Brain microvascular endothelial cell (primary cell): ENCODE measurements at regions not wholly inside any gene's neighbourhood (a gene's known extent, or its start where the extent isn't known, plus 50 kb on each side); places are given as distances from the start of the nearest gene placed in this dataset.

ENCODE experiments used
- DNase-seq: peaks from one replicate; pipeline ENCODE4 v3.0.0-alpha.2; 2020
- H3K27ac ChIP-seq: fragments of 250-450 bp; sonication (Bioruptor Pico); 2 replicates; pipeline ENCODE4 v1.5.1; 2020; ENCODE audit warnings: mild to moderate bottlenecking, moderate library complexity
- H3K27me3 ChIP-seq: fragments of 250-450 bp; sonication (Bioruptor Pico); replicated peaks from 2 replicates; pipeline ENCODE4 v1.5.1; 2020; ENCODE audit warnings: mild to moderate bottlenecking
- H3K36me3 ChIP-seq: fragments of 250-450 bp; sonication (Bioruptor Pico); replicated peaks from 2 replicates; pipeline ENCODE4 v1.5.1; 2020; ENCODE audit warnings: mild to moderate bottlenecking
- H3K4me3 ChIP-seq: 2 replicates; pipeline ENCODE4 v1.5.1; 2011; ENCODE audit warnings: low read depth, mild to moderate bottlenecking, control low read depth, low read length, moderate library complexity
- CTCF ChIP-seq: IDR thresholded peaks from 2 replicates; pipeline ENCODE4 v1.5.1; 2011; ENCODE audit warnings: low read depth, mild to moderate bottlenecking, moderate library complexity, low read length, control low read depth, inconsistent platforms; ENCODE audit errors: missing control alignments
- in situ Hi-C: cut with HindIII; loops from 2 replicates; pipeline ENCODE4 v1.10.0; 2017; ENCODE audit warnings: low sequenced_read_pairs, low pct_ligation_motif_present

- no peak for TF ChIP-seq CTCF
- no peaks in the 10 kb centered on the region for H3K36me3 ChIP-seq
- DNase-seq: no peak
- H3K27me3 ChIP-seq: no peaks in the 10 kb centered on the region
- no peak overlapping the region for H3K4me3 ChIP-seq
- in situ Hi-C loops: no loop called here
- no peak overlapping the region for H3K27ac ChIP-seq
Observed at GRCh38 chr7:43018446-43018845, 86.3 kb downstream of the MRPL32 start.

DNA sequence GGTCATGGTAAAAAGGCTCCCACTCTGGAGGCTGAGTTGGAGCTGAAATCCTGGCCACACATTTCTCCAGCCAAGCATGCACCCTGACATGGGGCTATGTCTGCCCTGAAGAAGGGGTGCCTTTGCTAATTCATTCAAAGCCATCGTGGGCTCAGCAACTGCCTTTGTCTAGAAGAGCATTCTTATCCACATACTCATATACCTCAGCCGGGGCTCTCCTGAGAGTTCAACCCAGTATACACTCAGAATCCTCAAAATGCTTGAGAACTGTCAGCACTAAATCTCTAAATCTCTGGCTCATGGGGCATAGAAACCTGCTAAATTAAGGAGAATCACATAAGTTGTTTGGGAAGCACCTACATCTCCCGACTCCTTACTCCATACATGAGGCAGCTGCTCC is 89.3 kb downstream of the MRPL32 start:
- Histone ChIP-seq H3K27me3 (no peaks in the 10 kb centered on the region), H3K27ac (no peak overlapping the region), H3K36me3 (no peaks in the 10 kb centered on the region), H3K4me3 (no peak overlapping the region)
- no peak for TF ChIP-seq CTCF
- DNase-seq: peak; percentile 12
- in situ Hi-C loops: no loop called here

GRCh38 chr7:43022008-43022407 is 89.8 kb downstream of the MRPL32 start:
- in situ Hi-C loops: no loop called here
- H3K36me3 ChIP-seq: no peaks in the 10 kb centered on the region
- no peak for TF ChIP-seq CTCF

DNA sequence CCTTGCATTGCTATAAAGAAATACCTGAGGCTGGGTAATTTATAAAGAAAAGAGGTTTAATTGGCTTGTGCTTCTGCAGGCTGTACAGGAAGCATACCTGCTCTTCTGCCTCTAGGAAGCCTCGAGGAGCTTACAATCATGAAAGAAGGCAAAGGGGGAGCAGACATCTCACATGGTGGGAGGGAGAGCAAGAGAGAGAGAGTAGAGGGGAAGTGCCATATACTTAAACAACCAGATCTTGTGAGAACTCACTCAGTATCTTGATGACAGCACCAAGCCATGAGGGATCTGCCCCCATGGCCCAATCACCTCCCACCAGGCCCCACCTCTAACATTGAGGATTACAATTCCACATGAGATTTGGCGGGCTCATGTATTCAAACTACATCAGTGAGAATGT is 79.1 kb upstream of the HECW1 start:
- no peak for TF ChIP-seq CTCF
- no peak overlapping the region for H3K27ac ChIP-seq
- H3K27me3 ChIP-seq: no peaks in the 10 kb centered on the region
- in situ Hi-C loops: no loop called here
- no peak overlapping the region for H3K4me3 ChIP-seq
- H3K36me3 ChIP-seq: no peaks in the 10 kb centered on the region
- DNase-seq: no peak

More at GRCh38 chr7:43022008-43022407, 89.8 kb downstream of the MRPL32 start:
- no peak for DNase-seq
- no peaks in the 10 kb centered on the region for H3K27me3 ChIP-seq
- no peak overlapping the region for H3K4me3 ChIP-seq
- H3K27ac ChIP-seq: no peak overlapping the region

- TF ChIP-seq CTCF: no peak
- in situ Hi-C loops: no loop called here
Observed at GRCh38 chr7:43034535-43035002, 77.9 kb upstream of the HECW1 start.

DNA sequence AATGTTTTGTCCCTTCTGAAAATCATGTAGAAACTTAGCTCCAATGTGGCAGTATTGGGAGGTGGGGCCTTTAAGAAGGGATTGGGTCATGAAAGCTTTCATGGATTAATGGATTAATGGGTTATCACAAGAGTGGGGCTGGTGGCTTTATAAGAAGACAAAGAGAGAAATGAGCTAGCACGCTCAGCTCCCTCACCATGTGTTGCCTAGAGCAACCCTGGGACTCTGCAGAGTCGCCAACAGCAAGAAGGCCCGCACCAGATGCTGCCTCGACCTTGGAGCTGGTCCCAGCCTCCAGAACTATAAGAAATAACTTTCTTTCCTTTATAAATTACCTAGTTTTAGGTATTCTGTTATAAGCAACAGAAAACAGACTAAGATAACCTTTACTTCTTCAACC is 74.9 kb upstream of the HECW1 start:
- DNase-seq: no peak
- Histone ChIP-seq H3K36me3 (no peaks in the 10 kb centered on the region), H3K27ac (no peak overlapping the region), H3K4me3 (no peak overlapping the region), H3K27me3 (no peaks in the 10 kb centered on the region)
- TF ChIP-seq CTCF: no peak
- in situ Hi-C loops: no loop called here

More at GRCh38 chr7:43034535-43035002, 77.9 kb upstream of the HECW1 start:
- Histone ChIP-seq H3K27ac (no peak overlapping the region), H3K4me3 (no peak overlapping the region), H3K27me3 (no peaks in the 10 kb centered on the region), H3K36me3 (no peaks in the 10 kb centered on the region)
- DNase-seq: no peak
